Neural progenitor cell (in vitro differentiated cells): ENCODE measurements at regions not wholly inside any gene's neighbourhood (a gene's known extent, or its start where the extent isn't known, plus 50 kb on each side); places are given as distances from the start of the nearest gene placed in this dataset.

Experiments
- EZH2 ChIP-seq: fragments of 200-600 bp; sonication (generic); IDR thresholded peaks from 2 replicates; pipeline ENCODE4 v1.6.1; 2017; ENCODE audit warnings: antibody characterized with exemption, mild to moderate bottlenecking, moderate library complexity
- TF ChIP-seq, protein P1 (sequence below): fragments of 200-600 bp; sonication (generic); IDR thresholded peaks from 2 replicates; pipeline ENCODE4 v1.5.1; 2017; ENCODE audit warnings: antibody characterized with exemption, mild to moderate bottlenecking

DNA sequence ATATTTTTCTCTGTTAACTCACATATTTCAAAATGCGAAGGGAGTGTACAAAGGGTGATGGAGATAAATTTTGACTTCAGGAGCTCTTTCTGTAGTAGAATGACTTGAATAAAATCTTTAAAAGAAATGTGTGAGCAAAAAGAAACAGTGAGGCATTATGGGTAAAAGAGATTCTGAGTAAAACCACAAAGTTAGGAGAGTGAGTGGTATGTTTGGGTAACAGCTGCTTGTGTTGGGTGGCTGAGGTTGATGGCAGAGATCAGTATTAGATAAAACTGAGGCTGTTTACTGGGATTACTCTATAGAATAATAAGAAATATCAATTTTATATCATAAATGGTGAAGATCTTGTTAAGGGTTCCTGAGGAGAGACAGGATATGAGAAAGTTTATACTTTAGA, 434.2 kb upstream of the AMOT start:
- TF ChIP-seq, protein P1, sequence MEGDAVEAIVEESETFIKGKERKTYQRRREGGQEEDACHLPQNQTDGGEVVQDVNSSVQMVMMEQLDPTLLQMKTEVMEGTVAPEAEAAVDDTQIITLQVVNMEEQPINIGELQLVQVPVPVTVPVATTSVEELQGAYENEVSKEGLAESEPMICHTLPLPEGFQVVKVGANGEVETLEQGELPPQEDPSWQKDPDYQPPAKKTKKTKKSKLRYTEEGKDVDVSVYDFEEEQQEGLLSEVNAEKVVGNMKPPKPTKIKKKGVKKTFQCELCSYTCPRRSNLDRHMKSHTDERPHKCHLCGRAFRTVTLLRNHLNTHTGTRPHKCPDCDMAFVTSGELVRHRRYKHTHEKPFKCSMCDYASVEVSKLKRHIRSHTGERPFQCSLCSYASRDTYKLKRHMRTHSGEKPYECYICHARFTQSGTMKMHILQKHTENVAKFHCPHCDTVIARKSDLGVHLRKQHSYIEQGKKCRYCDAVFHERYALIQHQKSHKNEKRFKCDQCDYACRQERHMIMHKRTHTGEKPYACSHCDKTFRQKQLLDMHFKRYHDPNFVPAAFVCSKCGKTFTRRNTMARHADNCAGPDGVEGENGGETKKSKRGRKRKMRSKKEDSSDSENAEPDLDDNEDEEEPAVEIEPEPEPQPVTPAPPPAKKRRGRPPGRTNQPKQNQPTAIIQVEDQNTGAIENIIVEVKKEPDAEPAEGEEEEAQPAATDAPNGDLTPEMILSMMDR = no peak
- no peak for TF ChIP-seq EZH2
